IMR-90 (cell line): ENCODE measurements at regions not wholly inside any gene's neighbourhood (a gene's known extent, or its start where the extent isn't known, plus 50 kb on each side); places are given as distances from the start of the nearest gene placed in this dataset.

Experiments
- ATAC-seq: fragments of 200-7000 bp; cut with Tn5 transposase; 2 replicates; pipeline ENCODE4 v1.9.1; 2020; ENCODE audit warnings: low read depth, mild to moderate bottlenecking, moderate library complexity
- BruUV-seq: library from RNA; stranded (reverse); fragments of 400-500 nt; replicated peaks from 2 replicates; lab custom pipeline; 2021; lab: Mats Ljungman, UMichigan
- CTCF ChIA-PET: fragments of 300-600 bp; formaldehyde crosslinking; extraction: SDS; loops from one replicate; lab custom pipeline; 2021; ENCODE audit warnings: antibody characterized with exemption; lab: Yijun Ruan, JAX
- POLR2A ChIA-PET: fragments of 300-600 bp; sonication (Branson Sonifier 250); formaldehyde crosslinking; loops from one replicate; lab custom pipeline; 2022; ENCODE audit warnings: antibody characterized with exemption; ENCODE audit not compliant: unreplicated experiment; lab: Charles Lee
- DNase-seq: peaks from one replicate; pipeline ENCODE4 v3.0.0; 2013
- H2AFZ ChIP-seq: replicated peaks from 2 replicates; pipeline ENCODE3; 2013; ENCODE audit warnings: low read length, mild to moderate bottlenecking; ENCODE audit not compliant: poor library complexity
- H2AK5ac ChIP-seq: 2 replicates; pipeline ENCODE4 v1.6.1; 2013; ENCODE audit warnings: low read depth, low read length, inconsistent platforms
- H2AK9ac ChIP-seq: replicated peaks from 2 replicates; pipeline ENCODE3; 2013; ENCODE audit warnings: mild to moderate bottlenecking, low read depth, low read length, moderate library complexity; ENCODE audit not compliant: poor library complexity
- H2BK120ac ChIP-seq: 2 replicates; pipeline ENCODE4 v1.6.1; 2013; ENCODE audit warnings: low read depth, low read length, inconsistent platforms
- H2BK15ac ChIP-seq: 3 replicates; pipeline ENCODE4 v1.6.1; 2013; ENCODE audit warnings: low read depth, low read length, inconsistent platforms
- H2BK20ac ChIP-seq: 2 replicates; pipeline ENCODE4 v1.6.1; 2013; ENCODE audit warnings: low read depth, mild to moderate bottlenecking, inconsistent platforms, low read length, moderate library complexity
- H2BK5ac ChIP-seq: 2 replicates; pipeline ENCODE4 v1.6.1; 2013; ENCODE audit warnings: mild to moderate bottlenecking, low read depth, low read length, inconsistent platforms; ENCODE audit not compliant: poor library complexity, severe bottlenecking
- H3K14ac ChIP-seq: replicated peaks from 2 replicates; pipeline ENCODE4 v1.6.1; 2013; ENCODE audit warnings: low read depth, low read length, inconsistent platforms
- H3K18ac ChIP-seq: 2 replicates; pipeline ENCODE4 v1.6.1; 2013; ENCODE audit warnings: low read depth, low read length, control low read depth
- H3K23ac ChIP-seq: 2 replicates; pipeline ENCODE4 v1.6.1; 2013; ENCODE audit warnings: low read depth, low read length, inconsistent platforms
- H3K27ac ChIP-seq: 2 replicates; pipeline ENCODE4 v1.5.1; 2013; ENCODE audit warnings: mild to moderate bottlenecking, control low read depth, low read length; ENCODE audit not compliant: insufficient read depth
- H3K27me3 ChIP-seq: 2 replicates; pipeline ENCODE4 v1.6.1; 2013; ENCODE audit warnings: low read length; ENCODE audit not compliant: control insufficient read depth, insufficient read depth
- H3K36me3 ChIP-seq: 2 replicates; pipeline ENCODE4 v1.6.1; 2013; ENCODE audit warnings: low read length, mixed read lengths; ENCODE audit not compliant: control insufficient read depth, insufficient read depth
- H3K4ac ChIP-seq: 2 replicates; pipeline ENCODE4 v1.6.1; 2013; ENCODE audit warnings: low read depth, low read length, inconsistent platforms
- H3K4me1 ChIP-seq: 2 replicates; pipeline ENCODE4 v1.6.1; 2013; ENCODE audit warnings: low read length, mixed read lengths; ENCODE audit not compliant: control insufficient read depth, insufficient read depth
- H3K4me2 ChIP-seq: 2 replicates; pipeline ENCODE4 v1.6.1; 2013; ENCODE audit warnings: low read depth, mild to moderate bottlenecking, control low read depth, low read length, moderate library complexity
- H3K4me3 ChIP-seq: 2 replicates; pipeline ENCODE4 v1.5.1; 2013; ENCODE audit warnings: low read depth, mild to moderate bottlenecking, control low read depth, low read length, moderate library complexity; ENCODE audit not compliant: insufficient read depth
- H3K56ac ChIP-seq: 2 replicates; pipeline ENCODE4 v1.6.1; 2013; ENCODE audit warnings: low read length, inconsistent platforms; ENCODE audit not compliant: insufficient read depth; ENCODE audit errors: extremely low read depth
- H3K79me1 ChIP-seq, 2 experiments: 2 replicates each; pipeline ENCODE4 v1.6.1; 2013; ENCODE audit warnings: low read length in 2 of 2, inconsistent platforms in 1 of 2, low read depth in 1 of 2
- H3K9ac ChIP-seq: 2 replicates; pipeline ENCODE4 v1.6.1; 2013; ENCODE audit warnings: low read depth, low read length, control low read depth
- H3K9me1 ChIP-seq: 2 replicates; pipeline ENCODE4 v1.6.1; 2013; ENCODE audit warnings: low read length, inconsistent platforms; ENCODE audit not compliant: insufficient read depth
- H3K9me3 ChIP-seq: 2 replicates; pipeline ENCODE4 v1.6.1; 2013; ENCODE audit warnings: low read length; ENCODE audit not compliant: control insufficient read depth, insufficient read depth
- H4K20me1 ChIP-seq: 2 replicates; pipeline ENCODE4 v1.6.1; 2013; ENCODE audit warnings: low read length, inconsistent platforms; ENCODE audit not compliant: insufficient read depth
- H4K5ac ChIP-seq: 2 replicates; pipeline ENCODE4 v1.6.1; 2013; ENCODE audit warnings: mild to moderate bottlenecking, low read depth, low read length, control low read depth
- H4K8ac ChIP-seq, 2 experiments: 2 replicates each; pipeline ENCODE4 v1.6.1; 2013; ENCODE audit warnings: low read depth in 2 of 2, low read length in 2 of 2, control low read depth in 1 of 2, inconsistent platforms in 1 of 2
- H4K91ac ChIP-seq: 2 replicates; pipeline ENCODE4 v1.6.1; 2013; ENCODE audit warnings: low read depth, low read length, inconsistent platforms; ENCODE audit not compliant: insufficient read depth
- CEBPB ChIP-seq: IDR thresholded peaks from 2 replicates; pipeline ENCODE4 v1.6.1; 2012; ENCODE audit warnings: low read depth, low read length, improper control_type of control experiment
- CHD1 ChIP-seq: IDR thresholded peaks from 2 replicates; pipeline ENCODE4 v1.6.1; 2012; ENCODE audit warnings: low read depth, low read length, improper control_type of control experiment
- ELK1 ChIP-seq: fragments of 150-350 bp; IDR thresholded peaks from 2 replicates; pipeline ENCODE4 v1.6.1; 2016; ENCODE audit warnings: low read depth, mild to moderate bottlenecking, low read length, moderate library complexity, borderline replicate concordance
- FOS ChIP-seq: fragments of 150-350 bp; IDR thresholded peaks from 2 replicates; pipeline ENCODE4 v1.6.1; 2016; ENCODE audit warnings: low read depth, low read length
- MAFK ChIP-seq: IDR thresholded peaks from 2 replicates; pipeline ENCODE4 v1.6.1; 2012; ENCODE audit warnings: low read depth, low read length, improper control_type of control experiment
- MXI1 ChIP-seq: IDR thresholded peaks from 2 replicates; pipeline ENCODE4 v1.6.1; 2012; ENCODE audit warnings: low read depth, mild to moderate bottlenecking, low read length, moderate library complexity, borderline replicate concordance
- NFE2L2 ChIP-seq: fragments of 150-350 bp; IDR thresholded peaks from 2 replicates; pipeline ENCODE4 v1.6.1; 2016; ENCODE audit warnings: low read depth, mild to moderate bottlenecking, low read length
- POLR2A ChIP-seq: IDR thresholded peaks from 2 replicates; pipeline ENCODE4 v1.6.1; 2012; ENCODE audit warnings: mild to moderate bottlenecking, low read depth, low read length
- RAD21 ChIP-seq: IDR thresholded peaks from 2 replicates; pipeline ENCODE4 v1.6.1; 2012; ENCODE audit warnings: low read length, improper control_type of control experiment
- RCOR1 ChIP-seq: IDR thresholded peaks from 2 replicates; pipeline ENCODE4 v1.6.1; 2012; ENCODE audit warnings: mild to moderate bottlenecking, low read length, improper control_type of control experiment; ENCODE audit not compliant: insufficient replicate concordance
- SMC3 ChIP-seq: fragments of 150-350 bp; IDR thresholded peaks from 2 replicates; pipeline ENCODE4 v1.6.1; 2016; ENCODE audit warnings: low read depth, mild to moderate bottlenecking, antibody characterized with exemption, low read length, moderate library complexity
- USF2 ChIP-seq: fragments of 150-350 bp; IDR thresholded peaks from 2 replicates; pipeline ENCODE4 v1.6.1; 2017; ENCODE audit warnings: mild to moderate bottlenecking, antibody characterized with exemption, low read length, low read depth
- WGBS, 2 experiments: methylation state at CpG; one replicate each; pipeline versions ENCODE4 v1.1.5 to v1.1.7; 2013; ENCODE audit warnings: missing lambda C conversion rate in 2 of 2; ENCODE audit not compliant: insufficient read length in 1 of 2; ENCODE audit errors: extremely low coverage in 2 of 2; 5-methylcytosine and 5-hydroxymethylcytosine counted together
- dilution Hi-C: fragments of 300-500 bp; cut with HindIII; formaldehyde crosslinking; loops from one replicate; pipeline ENCODE4 v1.14.3; 2018; ENCODE audit warnings: low sequenced_read_pairs; ENCODE audit not compliant: unreplicated experiment
- in situ Hi-C: fragments of 300-500 bp; cut with MboI; formaldehyde crosslinking; loops from 3 replicates; pipeline ENCODE4 v1.14.3; 2019; ENCODE audit warnings: low sequenced_read_pairs, inconsistent platforms, mixed read lengths
- intact Hi-C: fragments of 100-400 bp; cut with micrococcal nuclease; formaldehyde crosslinking; loops from 2 replicates; pipeline ENCODE4 v1.10.0; 2022

- BruUV-seq, result no TSS peak
- intact Hi-C loops (no loop called here), in situ Hi-C loops (no loop called here), dilution Hi-C loops (no loop called here)
- POLR2A ChIA-PET, result no interaction called here
- no peak overlapping the region for H2BK20ac ChIP-seq
- H3K4me3 ChIP-seq, result no peak overlapping the region
- WGBS, 2 experiments, result 50% methylated on average over 1 of the region's 6 CpGs; no CpG with 5 or more reads in 1 of the 2 experiments
- no peak overlapping the region for H2AK9ac ChIP-seq
- no peak overlapping the region for H2BK5ac ChIP-seq
- DNase-seq (no peak), ATAC-seq (no peak)
- TF ChIP-seq MAFK, result no peak
- no peak for TF ChIP-seq ELK1
- no peak for TF ChIP-seq MXI1
- no peak for TF ChIP-seq RCOR1
- TF ChIP-seq POLR2A, result no peak
- TF ChIP-seq CHD1, result no peak
- no peak for TF ChIP-seq CEBPB
- no peak for TF ChIP-seq USF2
- no peak for TF ChIP-seq FOS
- TF ChIP-seq RAD21, result no peak
- no peak for TF ChIP-seq NFE2L2
- no peak for TF ChIP-seq SMC3
- H4K8ac ChIP-seq, result no peak overlapping the region
- no peaks in the 10 kb centered on the region for H3K9me3 ChIP-seq
- H4K5ac ChIP-seq, result no peak overlapping the region
- no peaks in the 10 kb centered on the region for H3K79me1 ChIP-seq
- no peaks in the 10 kb centered on the region; the same call in 1 of the 2 replicates for H3K9me1 ChIP-seq
- no peak overlapping the region for H3K23ac ChIP-seq
- no peak overlapping the region for H2AFZ ChIP-seq
- H3K27me3 ChIP-seq, result peaks cover 65% of the 10 kb centered on the region
- H3K4me2 ChIP-seq, result no peak overlapping the region
- no peak overlapping the region for H3K9ac ChIP-seq
- H4K91ac ChIP-seq, result no peak overlapping the region
- H3K4me1 ChIP-seq, result no peaks in the 10 kb centered on the region; the same call in 1 of the 2 replicates
- H4K20me1 ChIP-seq, result no peaks in the 10 kb centered on the region
- H3K14ac ChIP-seq, result no peak overlapping the region
- H3K36me3 ChIP-seq, result no peaks in the 10 kb centered on the region
- CTCF ChIA-PET, result no interaction called here
- no peak overlapping the region for H3K56ac ChIP-seq
- H2BK15ac ChIP-seq, result no peak overlapping the region
- H3K4ac ChIP-seq, result no peak overlapping the region
- no peak overlapping the region for H3K18ac ChIP-seq
- H2BK120ac ChIP-seq, result no peak overlapping the region
- no peak overlapping the region for H3K27ac ChIP-seq
- no peak overlapping the region for H2AK5ac ChIP-seq
These were observed 147.1 kb downstream of the IRF8 start for GRCh38 chr16:86046026-86046425.
